Ovary (tissue), 3 donors: ENCODE measurements at regions not wholly inside any gene's neighbourhood (a gene's known extent, or its start where the extent isn't known, plus 50 kb on each side); places are given as distances from the start of the nearest gene placed in this dataset.

Source experiments
- CTCF ChIP-seq, 3 donors: fragments of 450-650 bp in 2 of 3; fragments of 200-600 bp in 1 of 3; IDR thresholded peaks; one replicate each; pipeline versions ENCODE4 v1.5.1 to v1.8.0; 2016 to 2022; ENCODE audit warnings: antibody characterized with exemption in 3 of 3, mild to moderate bottlenecking in 1 of 3
- EP300 ChIP-seq: sonication (generic); formaldehyde crosslinking; IDR thresholded peaks from one replicate; pipeline ENCODE4 v1.6.1; 2017; ENCODE audit warnings: antibody characterized with exemption
- POLR2A ChIP-seq: fragments of 450-650 bp; IDR thresholded peaks from one replicate; pipeline ENCODE4 v1.6.1; 2017; ENCODE audit warnings: antibody characterized with exemption, mild to moderate bottlenecking, moderate library complexity
- donor health status: DM: no; HTN: no; CAD: no.

DNA sequence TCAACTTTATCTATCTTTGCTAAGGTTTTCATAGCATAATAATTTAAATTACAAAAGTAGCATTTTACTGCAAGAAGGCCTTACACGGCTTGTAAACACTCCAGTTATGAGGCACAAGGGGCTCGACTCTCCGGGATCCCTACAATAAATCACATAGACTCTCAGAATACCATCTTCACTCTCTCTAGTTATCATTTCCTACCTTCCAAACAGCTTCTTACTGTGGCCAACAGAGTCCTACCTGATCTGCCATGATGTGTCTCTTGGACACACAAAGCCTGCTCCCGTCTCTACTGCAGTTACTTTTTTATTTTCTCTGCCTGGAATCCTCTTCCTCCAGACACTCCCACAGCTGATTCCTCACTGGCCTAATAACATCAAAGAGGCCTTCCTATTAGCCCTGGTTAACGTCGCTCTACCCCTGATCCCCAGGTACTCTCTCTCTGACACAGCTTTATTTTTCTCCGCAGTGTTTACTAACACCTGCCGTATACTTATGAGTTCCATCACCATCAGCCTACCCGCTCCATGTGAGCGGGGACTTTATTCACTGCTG is 559.6 kb upstream of the DIPK2B start:
- TF ChIP-seq CTCF (IDR thresholded peaks at IDR 0.05), result no peak
- no peak for TF ChIP-seq EP300
- TF ChIP-seq POLR2A, result no peak
